K562 (cell line): ENCODE measurements at regions not wholly inside any gene's neighbourhood (a gene's known extent, or its start where the extent isn't known, plus 50 kb on each side); places are given as distances from the start of the nearest gene placed in this dataset.

Experiments
- ATF1 ChIP-seq, 2 experiments: fragments of 450-650 bp in 1 of 2; IDR thresholded peaks; 2 replicates each; pipeline ENCODE4 v1.6.1; 2016; ENCODE audit warnings: missing compliant biosample characterization in 1 of 2, missing genetic modification characterization in 1 of 2
- HDGF ChIP-seq: fragments of 450-650 bp; IDR thresholded peaks from 2 replicates; pipeline ENCODE4 v1.6.1; 2016
- HNRNPK ChIP-seq: fragments of 200-400 bp; formaldehyde crosslinking; IDR thresholded peaks from one replicate; pipeline ENCODE4 v1.6.1; 2018; ENCODE audit warnings: mild to moderate bottlenecking, low read depth, low read length; ENCODE audit not compliant: poor library complexity, severe bottlenecking
- IRF9 ChIP-seq: fragments of 450-650 bp; IDR thresholded peaks from 2 replicates; pipeline ENCODE4 v1.6.1; 2016; ENCODE audit warnings: missing biosample characterization, missing genetic modification characterization
- MECOM ChIP-seq: fragments of 250-450 bp; sonication (Bioruptor Pico); IDR thresholded peaks from 2 replicates; pipeline ENCODE4 v1.8.0; 2022; ENCODE audit warnings: inconsistent platforms
- MTA3 ChIP-seq: fragments of 450-650 bp; formaldehyde crosslinking; IDR thresholded peaks from 2 replicates; pipeline ENCODE4 v1.6.1; 2017; ENCODE audit warnings: mild to moderate bottlenecking, borderline replicate concordance
- RAD21 ChIP-seq, 2 experiments: fragments of 250-450 bp in 1 of 2; fragments of 450-650 bp in 1 of 2; sonication (Bioruptor Pico) in 1 of 2; formaldehyde crosslinking in 1 of 2; IDR thresholded peaks in 1 of 2; conservative IDR thresholded peaks in 1 of 2; 2 replicates each; pipeline versions ENCODE4 v1.4.0 to v1.8.0; 2020 to 2022; ENCODE audit warnings: mild to moderate bottlenecking in 2 of 2, moderate library complexity in 1 of 2
- SNAPC5 ChIP-seq: fragments of 250-450 bp; sonication (Bioruptor Pico); IDR thresholded peaks from 2 replicates; pipeline ENCODE4 v1.8.0; 2021; ENCODE audit warnings: moderate library complexity, mild to moderate bottlenecking, inconsistent platforms
- ZNF408 ChIP-seq: fragments of 250-450 bp; sonication (Bioruptor Pico); IDR thresholded peaks from 2 replicates; pipeline ENCODE4 v1.4.0; 2020; ENCODE audit warnings: low read depth, mild to moderate bottlenecking, moderate library complexity

GRCh38 chr18:2002151-2002550 is 569.2 kb downstream of the METTL4 start:
- TF ChIP-seq ATF1 (CRISPR knock-in tag; IDR thresholded peaks at IDR 0.05) (no peak), ATF1 (tag; IDR thresholded peaks at IDR 0.05) (no peak), ZNF408 (no peak), SNAPC5 (CRISPR knock-in tag) (no peak), MECOM (no peak), HDGF (no peak), RAD21 (CRISPR knock-in tag; conservative IDR thresholded peaks at IDR 0.05 in 1 of 2, IDR thresholded peaks at IDR 0.05 in 1 of 2) (no peak), MTA3 (no peak), IRF9 (tag) (no peak), HNRNPK (no peak)
